ENCODE measurements at regions not wholly inside any gene's neighbourhood (a gene's known extent, or its start where the extent isn't known, plus 50 kb on each side); places are given as distances from the start of the nearest gene placed in this dataset.
"Not testable (repeated sequence)": the region's sequence is repeated elsewhere in the genome, so short reads cannot be mapped to it uniquely, and the experiment has no call there.

- peak; percentile 48 for DNase-seq
Measured at GRCh38 chr12:19572920-19573558, 133.7 kb downstream of the AEBP2 start.

DNA sequence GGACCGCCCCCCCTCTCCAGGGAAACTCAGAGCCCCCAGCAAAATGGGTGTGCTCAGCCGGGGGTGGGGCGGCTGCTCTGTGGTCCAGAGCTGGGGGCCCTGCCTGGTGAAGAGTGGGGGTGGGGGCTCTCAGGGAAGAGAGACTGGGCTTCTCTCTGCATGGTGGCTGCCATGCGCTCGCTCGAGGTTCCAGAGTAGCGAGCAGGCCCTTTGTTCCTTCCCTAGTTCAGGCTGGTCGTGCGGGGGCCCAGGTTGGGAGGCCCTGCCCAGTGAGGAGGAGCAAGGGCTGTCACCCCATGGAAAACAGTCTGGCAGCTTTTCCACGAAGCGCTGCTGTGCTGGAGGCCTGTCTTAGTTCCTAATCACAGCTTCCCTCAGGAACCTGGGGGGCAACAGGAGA is 134.6 kb downstream of the AEBP2 start:
- DNase-seq: no peak

DNA sequence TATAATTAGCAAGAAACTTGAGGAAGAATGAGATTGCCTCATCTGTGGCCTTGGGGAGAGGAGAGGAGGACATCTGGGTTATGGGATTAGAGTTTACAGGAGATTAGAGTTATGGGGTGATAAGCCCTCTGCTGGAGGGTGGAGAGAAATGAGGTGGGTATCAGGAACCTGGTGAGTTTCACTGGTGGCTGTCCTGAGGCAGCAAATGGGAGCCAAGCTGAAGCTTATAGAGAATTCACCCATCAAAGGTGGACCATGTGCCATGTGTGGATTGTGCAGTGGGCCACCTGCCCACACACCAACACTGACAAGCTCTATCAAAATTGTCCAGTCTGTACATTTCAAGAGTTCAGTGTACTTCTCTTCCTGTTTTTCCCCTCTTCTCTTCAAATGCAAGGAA is 135.3 kb downstream of the AEBP2 start:
- DNase-seq: no peak

GRCh38 chr12:19575337-19576243 is 136.3 kb downstream of the AEBP2 start:
- peak; percentile 90 for DNase-seq

- DNase-seq: no peak
Measured at GRCh38 chr12:19576506-19577280, 137.4 kb downstream of the AEBP2 start.

GRCh38 chr12:19577281-19577530 is 137.9 kb downstream of the AEBP2 start:
- no peak for DNase-seq

- no peak for DNase-seq
Measured at GRCh38 chr12:19584732-19585131, 145.4 kb downstream of the AEBP2 start.

DNA sequence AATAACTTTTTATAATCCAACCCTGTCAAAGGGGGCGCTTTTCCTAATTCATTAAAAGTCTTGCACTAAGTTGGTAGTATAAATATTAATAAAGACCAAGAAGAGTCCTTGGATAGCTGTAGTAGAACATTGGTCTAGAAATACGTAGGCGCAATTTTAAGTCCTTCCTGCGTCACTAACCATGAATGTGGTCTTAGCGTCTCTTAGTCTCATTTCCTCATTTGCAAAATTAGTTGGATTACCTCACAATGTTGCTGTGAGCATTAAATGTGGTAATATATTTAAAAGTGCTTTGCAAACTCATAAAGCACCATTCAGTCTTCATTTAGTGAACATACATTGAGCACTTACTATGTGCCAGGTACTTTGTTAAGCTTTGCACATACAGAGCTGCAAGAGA is 149.7 kb downstream of the AEBP2 start:
- DNase-seq: no peak

DNA sequence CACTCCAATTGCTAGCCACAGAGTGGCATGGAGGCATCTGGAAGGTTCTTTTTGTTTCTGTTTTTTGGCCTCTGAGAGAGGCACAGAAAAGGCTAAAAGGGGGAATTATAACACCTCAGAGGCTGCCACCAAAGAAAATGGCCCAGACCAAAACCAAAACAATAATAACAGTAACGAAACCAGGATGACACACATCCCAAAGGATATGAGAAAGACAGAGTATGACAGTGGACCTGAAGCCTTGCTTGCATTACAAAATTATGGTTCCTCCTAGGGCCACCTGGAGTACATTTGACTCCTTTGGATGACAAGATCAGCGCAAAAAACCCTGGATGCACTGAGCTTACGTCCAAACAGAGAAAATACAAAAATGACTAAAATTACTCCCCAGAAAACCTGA is 152.7 kb downstream of the AEBP2 start:
- DNase-seq: no peak

GRCh38 chr12:19596434-19597166 is 157.3 kb downstream of the AEBP2 start:
- no peak for DNase-seq

DNA sequence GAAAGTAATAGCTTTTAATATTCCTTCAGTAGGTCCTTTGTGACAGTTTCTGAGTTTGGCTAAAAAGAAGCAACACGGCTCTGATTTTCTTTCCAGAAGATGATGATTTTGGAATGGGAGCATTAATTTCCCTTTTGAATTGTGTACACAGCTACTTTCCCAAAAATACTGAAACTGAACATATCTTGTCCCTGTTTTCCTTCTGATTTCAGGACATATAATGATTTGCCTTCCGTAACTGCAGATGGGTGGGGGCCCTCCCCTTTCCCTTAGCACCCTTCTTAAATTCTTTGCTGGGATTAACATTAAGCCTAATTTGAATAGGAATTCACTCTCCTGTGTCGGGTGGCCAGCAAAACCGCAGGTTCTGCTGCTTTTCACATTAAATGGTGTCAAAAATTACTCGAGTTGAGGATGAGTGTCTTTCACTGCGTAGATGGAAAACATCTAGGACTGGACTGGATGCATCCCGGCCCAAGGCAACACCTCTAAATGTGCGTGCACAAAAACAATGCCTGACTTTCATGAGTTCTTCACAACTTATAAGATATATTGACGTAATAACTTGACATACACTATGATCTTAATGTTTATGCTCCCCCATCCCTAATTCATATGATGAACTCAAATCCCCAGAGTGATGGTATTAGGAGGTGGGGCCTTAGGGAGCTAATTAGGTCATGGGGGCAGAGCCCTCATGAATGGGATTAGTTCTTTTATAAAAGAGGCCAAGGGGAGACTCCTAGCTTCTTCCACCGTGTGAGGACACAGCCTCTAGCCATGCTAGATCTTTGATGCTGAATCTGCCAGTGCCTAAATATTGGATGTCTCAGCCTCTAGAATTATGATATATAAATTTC is 158.1 kb downstream of the AEBP2 start:
- DNase-seq: no peak

GRCh38 chr12:19605720-19606119 is 166.4 kb downstream of the AEBP2 start:
- DNase-seq: no peak

GRCh38 chr12:19608039-19608438 is 168.7 kb downstream of the AEBP2 start:
- no peak for DNase-seq

- DNase-seq: no peak
Measured at GRCh38 chr12:19613051-19613535, 173.8 kb downstream of the AEBP2 start.

- DNase-seq: no peak
Measured at GRCh38 chr12:19614601-19615383, 175.5 kb downstream of the AEBP2 start.

- no peak for DNase-seq
Measured at GRCh38 chr12:19615384-19615725, 176.1 kb downstream of the AEBP2 start.

DNA sequence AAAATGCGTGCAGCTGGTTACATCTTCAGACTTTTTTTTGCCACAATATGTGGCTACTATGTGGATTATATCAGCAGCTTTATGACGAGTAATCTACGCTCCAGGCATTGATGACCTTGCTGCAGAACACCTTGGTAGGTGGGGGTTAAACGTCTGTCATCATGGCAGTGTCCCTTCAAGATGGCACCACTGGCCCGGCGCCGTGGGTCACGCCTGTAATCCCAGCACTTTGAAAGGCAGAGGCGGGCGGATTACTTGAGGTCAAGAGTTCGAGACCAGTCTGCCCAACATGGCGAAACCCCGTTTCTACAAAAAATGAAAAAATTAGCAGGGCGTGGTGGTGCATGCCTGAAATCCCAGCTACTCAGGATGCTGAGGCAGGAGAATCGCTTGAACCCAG is 177.5 kb downstream of the AEBP2 start:
- DNase-seq: no peak

- no peak for DNase-seq
Measured at GRCh38 chr12:19620222-19620621, 180.9 kb downstream of the AEBP2 start.

DNA sequence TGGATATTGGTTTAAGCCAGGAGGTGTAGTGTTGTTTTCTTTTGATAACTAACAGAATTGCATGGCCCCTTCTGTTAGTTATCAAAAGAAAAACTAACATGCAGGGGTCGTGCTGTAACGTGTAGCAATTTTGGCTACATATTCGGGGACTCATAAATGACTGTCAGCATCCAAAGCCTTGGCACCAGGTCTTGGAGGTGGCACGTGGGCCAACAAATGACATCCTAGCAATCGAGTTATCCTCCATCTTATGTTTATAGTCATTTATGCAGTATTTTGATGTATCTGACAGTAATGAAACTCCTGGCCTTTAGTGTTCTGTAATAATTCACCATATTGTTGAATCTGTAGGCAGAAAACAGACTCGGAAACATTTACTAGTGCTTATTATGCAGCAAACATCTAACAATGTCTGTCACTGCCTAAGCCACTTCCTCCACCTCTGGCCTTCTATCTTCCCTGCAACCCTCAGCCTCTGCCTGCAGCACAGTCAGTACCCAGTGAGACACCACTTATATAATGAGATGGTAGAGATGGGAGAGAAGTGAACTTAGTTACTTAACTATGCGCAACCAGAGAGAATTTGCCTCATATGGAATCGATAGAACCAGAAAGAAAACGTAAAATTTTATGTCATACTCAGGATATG is 184.6 kb downstream of the AEBP2 start:
- no peak for DNase-seq

DNA sequence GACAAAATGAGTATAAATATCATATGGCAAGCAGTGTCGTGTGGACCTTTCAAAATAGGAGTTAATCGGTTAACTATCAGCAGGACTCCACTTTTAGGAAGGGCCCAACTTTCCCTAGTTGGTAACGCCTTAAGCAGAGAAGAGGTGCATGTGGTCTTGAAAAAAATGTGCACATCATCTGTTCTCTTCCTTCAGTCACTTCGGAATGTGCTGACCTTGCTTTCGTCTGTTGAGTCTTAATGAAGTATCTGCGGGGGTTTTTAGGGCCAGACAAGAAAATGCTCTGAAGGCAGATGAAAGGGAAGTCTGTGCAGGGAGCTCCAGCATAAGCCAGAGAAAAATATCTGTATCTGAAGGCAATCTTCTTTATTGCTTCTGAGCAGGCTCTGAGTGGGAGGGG is 185.2 kb downstream of the AEBP2 start:
- no peak for DNase-seq

DNA sequence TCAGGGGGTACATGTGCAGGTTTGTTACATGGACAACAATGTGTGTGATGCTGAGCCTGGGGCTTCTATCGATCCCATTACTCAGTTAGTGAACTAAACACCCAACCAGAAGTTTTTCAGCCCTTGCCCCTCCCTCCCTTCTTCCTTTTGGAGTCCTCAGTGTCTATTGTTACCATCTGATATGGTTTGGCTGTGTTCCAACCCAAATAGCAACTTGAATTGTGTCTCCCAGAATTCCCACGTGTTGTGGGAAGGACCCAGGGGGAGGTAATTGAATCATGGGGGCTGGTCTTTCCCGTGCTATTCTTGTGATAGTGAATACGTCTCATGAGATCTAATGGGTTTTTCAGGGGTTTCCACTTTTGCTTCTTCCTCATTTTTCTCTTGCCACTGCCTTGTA is 186.3 kb downstream of the AEBP2 start:
- DNase-seq: not testable (repeated sequence)

Data from DMS153 (cell line).